ENCODE measurements at regions not wholly inside any gene's neighbourhood (a gene's known extent, or its start where the extent isn't known, plus 50 kb on each side); places are given as distances from the start of the nearest gene placed in this dataset.

DNA sequence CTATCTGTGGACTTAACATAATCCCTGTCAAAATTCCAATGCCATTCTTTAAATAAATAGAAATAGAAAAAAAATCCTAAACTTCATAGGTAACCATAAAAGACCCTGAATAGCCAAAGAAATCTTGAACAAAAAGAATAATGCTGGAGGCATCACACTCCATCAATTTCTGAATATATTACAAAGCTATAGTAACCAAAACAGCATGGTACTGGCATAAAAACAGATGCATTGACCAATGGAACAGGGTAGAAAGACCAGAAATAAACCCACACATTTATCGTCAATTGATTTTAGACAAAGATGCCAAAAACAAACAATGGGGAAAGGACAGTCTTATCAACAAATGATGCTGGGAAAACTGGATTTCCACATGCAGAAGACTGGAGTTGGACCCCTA is 205.7 kb downstream of the VAPA start:
- no peak for TF ChIP-seq POLR2A (IDR thresholded peaks at IDR 0.05; ENCODE audit: low read length)
- TF ChIP-seq GATA1 (IDR thresholded peaks at IDR 0.05; ENCODE audit: low read depth, low read length): no peak

All from erythroblast (primary cell).